Right atrium auricular region (tissue), 2 donors: ENCODE measurements at regions not wholly inside any gene's neighbourhood (a gene's known extent, or its start where the extent isn't known, plus 50 kb on each side); places are given as distances from the start of the nearest gene placed in this dataset.

Experiments
- DNase-seq: peaks from one replicate; pipeline ENCODE4 v3.0.0-alpha.2; 2019; ENCODE audit warnings: low spot score
- H3K27ac ChIP-seq, 2 donors: fragments of 200-600 bp; sonication (generic); 1 replicate in 1 of 2; 2 replicates in 1 of 2; pipeline ENCODE4 v1.5.1; 2016 to 2019
- H3K27me3 ChIP-seq, 2 donors: fragments of 200-600 bp; sonication (generic); one replicate each; pipeline versions ENCODE4 v1.5.1 to v1.6.0; 2017 to 2019
- H3K36me3 ChIP-seq: fragments of 200-600 bp; sonication (generic); one replicate; pipeline ENCODE4 v1.5.1; 2016
- H3K4me1 ChIP-seq, 2 donors: fragments of 200-600 bp; sonication (generic); one replicate each; pipeline versions ENCODE4 v1.5.1 to v1.6.0; 2017 to 2019
- H3K4me3 ChIP-seq, 2 donors: fragments of 200-600 bp; sonication (generic); 1 replicate in 1 of 2; 2 replicates in 1 of 2; pipeline ENCODE4 v1.5.1; 2017 to 2019; ENCODE audit warnings: mild to moderate bottlenecking in 1 of 2, moderate library complexity in 1 of 2
- H3K9me3 ChIP-seq, 2 donors: fragments of 200-600 bp; sonication (generic); one replicate each; pipeline ENCODE4 v1.5.1; 2019
- TF ChIP-seq, protein P1 (sequence below), 2 donors: fragments of 200-600 bp; sonication (generic); IDR thresholded peaks; one replicate each; pipeline ENCODE4 v1.5.1; 2019; ENCODE audit warnings: antibody characterized with exemption in 2 of 2

DNA sequence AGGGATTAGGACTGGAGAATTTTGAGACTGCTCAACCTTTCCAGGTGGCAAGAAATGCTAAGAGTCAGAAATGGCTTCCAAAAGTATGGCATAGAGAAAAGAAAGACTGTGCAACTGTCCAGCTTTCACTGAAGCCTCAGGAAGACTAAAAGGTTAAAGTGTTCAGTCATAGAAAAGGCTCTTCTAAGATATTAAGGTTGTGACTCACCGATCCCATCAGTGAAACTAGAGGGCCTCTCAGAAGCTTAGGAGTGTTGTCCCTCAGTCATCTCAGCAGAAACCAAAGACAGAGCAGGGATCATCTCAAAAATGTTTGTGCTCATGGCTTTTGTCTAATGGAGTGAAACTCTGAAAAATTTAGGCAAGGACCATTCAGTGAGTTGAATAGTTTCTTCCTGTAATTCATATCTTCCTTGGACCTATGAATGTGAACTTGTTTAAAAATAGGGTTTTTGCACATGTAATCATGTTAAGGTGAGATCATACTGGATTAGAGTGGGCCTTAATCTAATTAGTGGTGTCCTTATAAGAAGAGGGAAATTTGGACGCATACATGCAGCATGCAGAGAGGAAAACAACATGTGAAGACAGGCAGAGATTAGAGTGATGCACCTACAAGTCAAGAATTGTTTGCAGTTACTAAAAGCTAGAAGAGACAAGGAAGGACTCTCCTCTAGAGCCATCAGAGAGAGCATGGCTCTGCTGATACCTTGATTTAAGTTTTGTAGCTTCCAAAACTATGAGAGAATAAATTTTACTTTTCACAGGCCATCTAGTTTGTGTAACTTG lies 71.3 kb downstream of the RPE65 start:
- no peaks in the 10 kb centered on the region for H3K4me1 ChIP-seq
- no peaks in the 10 kb centered on the region for H3K27me3 ChIP-seq
- H3K36me3 ChIP-seq = no peaks in the 10 kb centered on the region
- H3K9me3 ChIP-seq = no peaks in the 10 kb centered on the region
- DNase-seq = no peak
- no peak overlapping the region for H3K27ac ChIP-seq
- TF ChIP-seq, protein P1, sequence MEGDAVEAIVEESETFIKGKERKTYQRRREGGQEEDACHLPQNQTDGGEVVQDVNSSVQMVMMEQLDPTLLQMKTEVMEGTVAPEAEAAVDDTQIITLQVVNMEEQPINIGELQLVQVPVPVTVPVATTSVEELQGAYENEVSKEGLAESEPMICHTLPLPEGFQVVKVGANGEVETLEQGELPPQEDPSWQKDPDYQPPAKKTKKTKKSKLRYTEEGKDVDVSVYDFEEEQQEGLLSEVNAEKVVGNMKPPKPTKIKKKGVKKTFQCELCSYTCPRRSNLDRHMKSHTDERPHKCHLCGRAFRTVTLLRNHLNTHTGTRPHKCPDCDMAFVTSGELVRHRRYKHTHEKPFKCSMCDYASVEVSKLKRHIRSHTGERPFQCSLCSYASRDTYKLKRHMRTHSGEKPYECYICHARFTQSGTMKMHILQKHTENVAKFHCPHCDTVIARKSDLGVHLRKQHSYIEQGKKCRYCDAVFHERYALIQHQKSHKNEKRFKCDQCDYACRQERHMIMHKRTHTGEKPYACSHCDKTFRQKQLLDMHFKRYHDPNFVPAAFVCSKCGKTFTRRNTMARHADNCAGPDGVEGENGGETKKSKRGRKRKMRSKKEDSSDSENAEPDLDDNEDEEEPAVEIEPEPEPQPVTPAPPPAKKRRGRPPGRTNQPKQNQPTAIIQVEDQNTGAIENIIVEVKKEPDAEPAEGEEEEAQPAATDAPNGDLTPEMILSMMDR (IDR thresholded peaks at IDR 0.05) = no peak
- H3K4me3 ChIP-seq = no peak overlapping the region

DNA sequence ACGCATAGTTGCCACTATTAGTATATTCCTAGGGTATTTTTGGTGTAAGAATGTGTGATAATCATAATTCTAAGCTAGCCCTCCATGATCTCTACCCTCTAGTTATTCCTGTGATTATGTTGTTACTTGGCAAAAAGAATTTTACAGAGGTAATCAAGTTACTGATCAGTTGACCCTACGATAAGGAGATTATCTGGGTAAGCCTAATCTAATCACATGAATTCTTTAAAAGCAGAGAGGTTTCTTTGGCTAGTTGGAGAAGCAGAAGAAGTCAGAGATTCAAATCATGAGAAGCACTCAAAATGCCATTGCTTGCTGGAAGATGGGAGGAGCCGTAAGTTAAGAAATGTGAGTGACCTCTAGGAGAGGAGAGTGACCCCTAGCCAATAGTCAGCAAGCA lies 72.7 kb downstream of the RPE65 start:
- DNase-seq = no peak
- Histone ChIP-seq H3K27ac (no peak overlapping the region), H3K9me3 (no peaks in the 10 kb centered on the region), H3K4me1 (no peaks in the 10 kb centered on the region), H3K27me3 (no peaks in the 10 kb centered on the region), H3K36me3 (no peaks in the 10 kb centered on the region), H3K4me3 (no peak overlapping the region)
- TF ChIP-seq, protein P1 (IDR thresholded peaks at IDR 0.05) = no peak

GRCh38 chr1:68376441-68376840 lies 73.3 kb downstream of the RPE65 start:
- Histone ChIP-seq H3K27ac (no peak overlapping the region), H3K9me3 (no peaks in the 10 kb centered on the region), H3K4me1 (no peaks in the 10 kb centered on the region), H3K27me3 (no peaks in the 10 kb centered on the region), H3K36me3 (no peaks in the 10 kb centered on the region), H3K4me3 (no peak overlapping the region)
- TF ChIP-seq, protein P1 (IDR thresholded peaks at IDR 0.05) = no peak
- DNase-seq = no peak

- H3K9me3 ChIP-seq = no peaks in the 10 kb centered on the region
- no peaks in the 10 kb centered on the region for H3K36me3 ChIP-seq
- no peaks in the 10 kb centered on the region for H3K27me3 ChIP-seq
- DNase-seq = no peak
- no peaks in the 10 kb centered on the region for H3K4me1 ChIP-seq
- TF ChIP-seq, protein P1 (IDR thresholded peaks at IDR 0.05) = no peak
- no peak overlapping the region for H3K4me3 ChIP-seq
- no peak overlapping the region for H3K27ac ChIP-seq
Observed at GRCh38 chr1:68375919-68376318, 73.8 kb downstream of the RPE65 start.

DNA sequence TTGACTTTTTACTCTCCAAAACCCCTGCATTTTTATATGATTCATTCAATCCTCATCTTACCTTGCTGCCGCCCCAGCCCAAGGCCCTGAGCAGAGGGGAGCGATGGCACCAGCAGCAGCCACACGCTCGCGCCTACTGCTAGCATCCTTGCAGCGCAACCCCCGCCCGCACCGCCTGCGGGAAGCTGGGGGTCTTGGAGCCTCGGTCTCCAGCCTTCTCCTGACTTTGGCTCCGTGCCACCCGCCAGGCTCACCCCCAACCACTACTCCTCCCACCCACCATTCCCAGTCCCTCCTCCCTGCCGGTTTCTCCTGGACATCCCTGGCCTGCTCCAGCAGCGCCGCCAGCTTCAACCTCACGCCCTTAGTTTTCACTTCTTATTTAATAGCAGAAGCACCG lies 76.6 kb downstream of the RPE65 start:
- no peaks in the 10 kb centered on the region for H3K9me3 ChIP-seq
- DNase-seq = no peak

More for the DNA sequence above, 76.6 kb downstream of the RPE65 start:
- H3K4me3 ChIP-seq = no peak overlapping the region
- no peak overlapping the region for H3K27ac ChIP-seq
- H3K27me3 ChIP-seq = no peaks in the 10 kb centered on the region
- no peaks in the 10 kb centered on the region for H3K36me3 ChIP-seq
- TF ChIP-seq, protein P1 (IDR thresholded peaks at IDR 0.05) = no peak
- H3K4me1 ChIP-seq = no peaks in the 10 kb centered on the region
